ENCODE measurements at regions not wholly inside any gene's neighbourhood (a gene's known extent, or its start where the extent isn't known, plus 50 kb on each side); places are given as distances from the start of the nearest gene placed in this dataset.

- TF ChIP-seq, protein P1, sequence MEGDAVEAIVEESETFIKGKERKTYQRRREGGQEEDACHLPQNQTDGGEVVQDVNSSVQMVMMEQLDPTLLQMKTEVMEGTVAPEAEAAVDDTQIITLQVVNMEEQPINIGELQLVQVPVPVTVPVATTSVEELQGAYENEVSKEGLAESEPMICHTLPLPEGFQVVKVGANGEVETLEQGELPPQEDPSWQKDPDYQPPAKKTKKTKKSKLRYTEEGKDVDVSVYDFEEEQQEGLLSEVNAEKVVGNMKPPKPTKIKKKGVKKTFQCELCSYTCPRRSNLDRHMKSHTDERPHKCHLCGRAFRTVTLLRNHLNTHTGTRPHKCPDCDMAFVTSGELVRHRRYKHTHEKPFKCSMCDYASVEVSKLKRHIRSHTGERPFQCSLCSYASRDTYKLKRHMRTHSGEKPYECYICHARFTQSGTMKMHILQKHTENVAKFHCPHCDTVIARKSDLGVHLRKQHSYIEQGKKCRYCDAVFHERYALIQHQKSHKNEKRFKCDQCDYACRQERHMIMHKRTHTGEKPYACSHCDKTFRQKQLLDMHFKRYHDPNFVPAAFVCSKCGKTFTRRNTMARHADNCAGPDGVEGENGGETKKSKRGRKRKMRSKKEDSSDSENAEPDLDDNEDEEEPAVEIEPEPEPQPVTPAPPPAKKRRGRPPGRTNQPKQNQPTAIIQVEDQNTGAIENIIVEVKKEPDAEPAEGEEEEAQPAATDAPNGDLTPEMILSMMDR (IDR thresholded peaks at IDR 0.05), result no peak
- TF ChIP-seq POLR2AphosphoS5 (IDR thresholded peaks at IDR 0.05; ENCODE audit: low read depth, low read length), result no peak
- no peak for TF ChIP-seq TCF7L2 (IDR thresholded peaks at IDR 0.05; ENCODE audit: low read depth, low read length)
- TF ChIP-seq REST (IDR thresholded peaks at IDR 0.05; ENCODE audit: insufficient read depth in 1 of 2, low read depth in 2 of 2, low read length in 1 of 2), result no peak
These were observed 407.8 kb downstream of the OLFM4 start for GRCh38 chr13:53436396-53436795.

Measured in Panc1 (cell line).